ENCODE measurements at regions not wholly inside any gene's neighbourhood (a gene's known extent, or its start where the extent isn't known, plus 50 kb on each side); places are given as distances from the start of the nearest gene placed in this dataset.
A peak's percentile ranks its signal among the peaks of the same experiment; 100 is the strongest.

GRCh38 chr5:88144219-88145001 lies 124.2 kb downstream of the TMEM161B start:
- Histone ChIP-seq H3K4me1 (ENCODE audit: insufficient read depth, low read length) (peaks cover 32% of the 10 kb centered on the region), H3K4me3 (ENCODE audit: low read length) (no peak overlapping the region), H3K9me3 (ENCODE audit: low read length) (no peaks in the 10 kb centered on the region), H3K27ac (ENCODE audit: low read depth, low read length) (no peak overlapping the region), H3K27me3 (ENCODE audit: insufficient read depth, low read length, poor library complexity, severe bottlenecking) (peaks cover 43% of the 10 kb centered on the region), H3K36me3 (ENCODE audit: insufficient read depth, low read length) (no peaks in the 10 kb centered on the region)
- Mint-ChIP-seq H3K4me3 (peak overlapping the region in 2 of 7 donors; percentile 17 to 78), H3K36me3 (no peaks in the 10 kb centered on the region), H3K9me3 (peaks cover 10 to 20% (median 15%) of the 10 kb centered on the region in 5 donors), H3K27ac (peak overlapping the region in 2 of 8 donors; percentile 3 to 62), H3K4me1 (peaks cover 0 to 12% (median 0%) of the 10 kb centered on the region in 3 donors), H3K27me3 (peaks cover 25 to 27% of the 10 kb centered on the region in 2 donors)
- ChIA-PET CTCF (no interaction called here), POLR2A (no interaction called here)
- DNase-seq: no peak

GRCh38 chr5:88143693-88144218 lies 124.9 kb downstream of the TMEM161B start:
- H3K4me3 ChIP-seq (ENCODE audit: low read length): no peak overlapping the region
- peaks cover 32% of the 10 kb centered on the region for H3K4me1 ChIP-seq (ENCODE audit: insufficient read depth, low read length)
- Mint-ChIP-seq H3K4me3 (peak overlapping the region in 1 of 7 donors; percentile 78), H3K9me3 (peaks cover 10 to 22% (median 17%) of the 10 kb centered on the region in 5 donors), H3K36me3 (no peaks in the 10 kb centered on the region), H3K27ac (peak overlapping the region in 1 of 8 donors; percentile 14), H3K4me1 (peaks cover 0 to 12% (median 0%) of the 10 kb centered on the region in 3 donors), H3K27me3 (peaks cover 26 to 27% of the 10 kb centered on the region in 2 donors)
- H3K27ac ChIP-seq (ENCODE audit: low read depth, low read length): no peak overlapping the region
- H3K27me3 ChIP-seq (ENCODE audit: insufficient read depth, low read length, poor library complexity, severe bottlenecking): peaks cover 43% of the 10 kb centered on the region
- no peak for DNase-seq
- H3K9me3 ChIP-seq (ENCODE audit: low read length): no peaks in the 10 kb centered on the region
- H3K36me3 ChIP-seq (ENCODE audit: insufficient read depth, low read length): no peaks in the 10 kb centered on the region
- ChIA-PET POLR2A (no interaction called here), CTCF (no interaction called here)

- Histone ChIP-seq H3K4me1 (ENCODE audit: insufficient read depth, low read length) (peaks cover 32% of the 10 kb centered on the region), H3K27me3 (ENCODE audit: insufficient read depth, low read length, poor library complexity, severe bottlenecking) (peaks cover 43% of the 10 kb centered on the region), H3K27ac (ENCODE audit: low read depth, low read length) (no peak overlapping the region), H3K4me3 (ENCODE audit: low read length) (no peak overlapping the region), H3K9me3 (ENCODE audit: low read length) (no peaks in the 10 kb centered on the region), H3K36me3 (ENCODE audit: insufficient read depth, low read length) (no peaks in the 10 kb centered on the region)
- H3K27ac Mint-ChIP-seq: no peak overlapping the region
- H3K27me3 Mint-ChIP-seq: peaks cover 23 to 32% of the 10 kb centered on the region in 2 donors
- ChIA-PET POLR2A (no interaction called here), CTCF (no interaction called here)
- peak overlapping the region in 1 of 7 donors; percentile 61 for H3K4me3 Mint-ChIP-seq
- H3K36me3 Mint-ChIP-seq: no peaks in the 10 kb centered on the region
- no peak for DNase-seq
- H3K4me1 Mint-ChIP-seq: peaks cover 0 to 12% (median 0%) of the 10 kb centered on the region in 3 donors
- peaks cover 10 to 26% (median 19%) of the 10 kb centered on the region in 5 donors for H3K9me3 Mint-ChIP-seq
These were observed 125.6 kb downstream of the TMEM161B start for GRCh38 chr5:88142886-88143692.

- Histone ChIP-seq H3K27me3 (ENCODE audit: insufficient read depth, low read length, poor library complexity, severe bottlenecking) (peaks cover 43% of the 10 kb centered on the region), H3K4me3 (ENCODE audit: low read length) (peak overlapping the region; percentile 32), H3K36me3 (ENCODE audit: insufficient read depth, low read length) (no peaks in the 10 kb centered on the region), H3K9me3 (ENCODE audit: low read length) (no peaks in the 10 kb centered on the region), H3K4me1 (ENCODE audit: insufficient read depth, low read length) (peaks cover 32% of the 10 kb centered on the region), H3K27ac (ENCODE audit: low read depth, low read length) (no peak overlapping the region)
- Mint-ChIP-seq H3K27ac (no peak overlapping the region), H3K27me3 (peaks cover 22 to 30% of the 10 kb centered on the region in 2 donors), H3K4me1 (peaks cover 0 to 12% (median 0%) of the 10 kb centered on the region in 3 donors), H3K36me3 (no peaks in the 10 kb centered on the region), H3K4me3 (no peak overlapping the region), H3K9me3 (peaks cover 10 to 26% (median 20%) of the 10 kb centered on the region in 5 donors)
- DNase-seq: no peak
- ChIA-PET POLR2A (no interaction called here), CTCF (no interaction called here)
These were observed 126.1 kb downstream of the TMEM161B start for GRCh38 chr5:88142636-88142885.

GRCh38 chr5:88140856-88141752 lies 127.5 kb downstream of the TMEM161B start:
- H3K27me3 ChIP-seq (ENCODE audit: insufficient read depth, low read length, poor library complexity, severe bottlenecking): peaks cover 39% of the 10 kb centered on the region
- H3K4me1 ChIP-seq (ENCODE audit: insufficient read depth, low read length): peaks cover 31% of the 10 kb centered on the region
- no peaks in the 10 kb centered on the region for H3K9me3 ChIP-seq (ENCODE audit: low read length)
- peak overlapping the region; percentile 49 for H3K4me3 ChIP-seq (ENCODE audit: low read length)
- no peak overlapping the region for H3K27ac Mint-ChIP-seq
- no peaks in the 10 kb centered on the region for H3K36me3 Mint-ChIP-seq
- H3K4me1 Mint-ChIP-seq: peaks cover 0 to 12% (median 0%) of the 10 kb centered on the region in 3 donors
- H3K4me3 Mint-ChIP-seq: no peak overlapping the region
- peaks cover 10 to 26% (median 20%) of the 10 kb centered on the region in 5 donors for H3K9me3 Mint-ChIP-seq
- DNase-seq: peak; percentile 72 to 88 (median 80)
- no peaks in the 10 kb centered on the region for H3K36me3 ChIP-seq (ENCODE audit: insufficient read depth, low read length)
- peaks cover 20 to 27% of the 10 kb centered on the region in 2 donors for H3K27me3 Mint-ChIP-seq
- POLR2A ChIA-PET: no interaction called here
- H3K27ac ChIP-seq (ENCODE audit: low read depth, low read length): no peak overlapping the region
- CTCF ChIA-PET: no interaction called here

- Mint-ChIP-seq H3K27me3 (peaks cover 20% of the 10 kb centered on the region in 2 donors), H3K36me3 (no peaks in the 10 kb centered on the region), H3K27ac (no peak overlapping the region), H3K9me3 (peaks cover 10 to 19% (median 16%) of the 10 kb centered on the region in 5 donors), H3K4me3 (no peak overlapping the region), H3K4me1 (peaks cover 0 to 11% (median 0%) of the 10 kb centered on the region in 3 donors)
- DNase-seq: no peak
- Histone ChIP-seq H3K27ac (ENCODE audit: low read depth, low read length) (no peak overlapping the region), H3K4me1 (ENCODE audit: insufficient read depth, low read length) (peaks cover 25% of the 10 kb centered on the region), H3K4me3 (ENCODE audit: low read length) (peak overlapping the region; percentile 49), H3K36me3 (ENCODE audit: insufficient read depth, low read length) (no peaks in the 10 kb centered on the region), H3K9me3 (ENCODE audit: low read length) (no peaks in the 10 kb centered on the region), H3K27me3 (ENCODE audit: insufficient read depth, low read length, poor library complexity, severe bottlenecking) (peaks cover 32% of the 10 kb centered on the region)
- ChIA-PET POLR2A (no interaction called here), CTCF (no interaction called here)
These were observed 128.2 kb downstream of the TMEM161B start for GRCh38 chr5:88140396-88140855.

GRCh38 chr5:88130211-88130815 lies 138.3 kb downstream of the TMEM161B start:
- no peak for DNase-seq
- H3K9me3 ChIP-seq (ENCODE audit: low read length): no peaks in the 10 kb centered on the region
- Mint-ChIP-seq H3K4me1 (no peaks in the 10 kb centered on the region), H3K36me3 (peaks cover 0 to 9% (median 0%) of the 10 kb centered on the region in 3 donors), H3K27ac (no peak overlapping the region), H3K27me3 (peaks cover 13 to 36% of the 10 kb centered on the region in 2 donors), H3K4me3 (no peak overlapping the region), H3K9me3 (peaks cover 0 to 10% (median 0%) of the 10 kb centered on the region in 5 donors)
- ChIA-PET CTCF (no interaction called here), POLR2A (no interaction called here)
- H3K36me3 ChIP-seq (ENCODE audit: insufficient read depth, low read length): no peaks in the 10 kb centered on the region
- no peaks in the 10 kb centered on the region for H3K4me1 ChIP-seq (ENCODE audit: insufficient read depth, low read length)
- no peak overlapping the region for H3K4me3 ChIP-seq (ENCODE audit: low read length)
- H3K27me3 ChIP-seq (ENCODE audit: insufficient read depth, low read length, poor library complexity, severe bottlenecking): no peaks in the 10 kb centered on the region
- H3K27ac ChIP-seq (ENCODE audit: low read depth, low read length): no peak overlapping the region
